HepG2 (cell line): ENCODE measurements at regions not wholly inside any gene's neighbourhood (a gene's known extent, or its start where the extent isn't known, plus 50 kb on each side); places are given as distances from the start of the nearest gene placed in this dataset.

Source experiments
- CTCF ChIP-seq: sonication (generic); formaldehyde crosslinking; IDR thresholded peaks from 2 replicates; pipeline ENCODE4 v1.5.0; 2020; ENCODE audit warnings: mild to moderate bottlenecking, missing genetic modification reagents, moderate library complexity
- E2F5 ChIP-seq: sonication (generic); formaldehyde crosslinking; conservative IDR thresholded peaks from 2 replicates; pipeline ENCODE4 v1.4.0; 2020; ENCODE audit warnings: missing genetic modification reagents
- MED1 ChIP-seq: sonication (generic); formaldehyde crosslinking; IDR thresholded peaks from 2 replicates; pipeline ENCODE4 v1.4.0; 2020; ENCODE audit warnings: missing genetic modification reagents
- PHB2 ChIP-seq: fragments of 450-650 bp; IDR thresholded peaks from 2 replicates; pipeline ENCODE4 v1.6.1; 2018; ENCODE audit not compliant: partially characterized antibody
- POLR2A ChIP-seq, 2 experiments: IDR thresholded peaks; 2 replicates each; pipeline ENCODE4 v1.6.1; 2011; ENCODE audit warnings: low read depth in 2 of 2, low read length in 2 of 2, mild to moderate bottlenecking in 1 of 2, moderate library complexity in 1 of 2; ENCODE audit not compliant: insufficient read depth in 1 of 2
- ZBTB21 ChIP-seq: sonication (generic); formaldehyde crosslinking; IDR thresholded peaks from 2 replicates; pipeline ENCODE4 v1.4.0; 2020; ENCODE audit warnings: missing genetic modification reagents
- ZNF737 ChIP-seq: sonication (generic); formaldehyde crosslinking; IDR thresholded peaks from 2 replicates; pipeline ENCODE4 v1.5.0; 2020; ENCODE audit warnings: missing genetic modification reagents, mild to moderate bottlenecking, borderline replicate concordance

- no peak for TF ChIP-seq MED1 (CRISPR knock-in tag)
- TF ChIP-seq ZNF737, result no peak
- TF ChIP-seq POLR2A (IDR thresholded peaks at IDR 0.05; ENCODE audit: insufficient read depth in 1 of 2, low read depth in 2 of 2, low read length in 2 of 2), result no peak
- no peak for TF ChIP-seq E2F5 (CRISPR knock-in tag)
- TF ChIP-seq PHB2, result no peak
- TF ChIP-seq ZBTB21 (CRISPR knock-in tag), result no peak
- no peak for TF ChIP-seq CTCF (CRISPR knock-in tag)
Observed at GRCh38 chr7:138223402-138223879, 147.2 kb downstream of the AKR1D1 start.
